ENCODE measurements at regions not wholly inside any gene's neighbourhood (a gene's known extent, or its start where the extent isn't known, plus 50 kb on each side); places are given as distances from the start of the nearest gene placed in this dataset.

DNA sequence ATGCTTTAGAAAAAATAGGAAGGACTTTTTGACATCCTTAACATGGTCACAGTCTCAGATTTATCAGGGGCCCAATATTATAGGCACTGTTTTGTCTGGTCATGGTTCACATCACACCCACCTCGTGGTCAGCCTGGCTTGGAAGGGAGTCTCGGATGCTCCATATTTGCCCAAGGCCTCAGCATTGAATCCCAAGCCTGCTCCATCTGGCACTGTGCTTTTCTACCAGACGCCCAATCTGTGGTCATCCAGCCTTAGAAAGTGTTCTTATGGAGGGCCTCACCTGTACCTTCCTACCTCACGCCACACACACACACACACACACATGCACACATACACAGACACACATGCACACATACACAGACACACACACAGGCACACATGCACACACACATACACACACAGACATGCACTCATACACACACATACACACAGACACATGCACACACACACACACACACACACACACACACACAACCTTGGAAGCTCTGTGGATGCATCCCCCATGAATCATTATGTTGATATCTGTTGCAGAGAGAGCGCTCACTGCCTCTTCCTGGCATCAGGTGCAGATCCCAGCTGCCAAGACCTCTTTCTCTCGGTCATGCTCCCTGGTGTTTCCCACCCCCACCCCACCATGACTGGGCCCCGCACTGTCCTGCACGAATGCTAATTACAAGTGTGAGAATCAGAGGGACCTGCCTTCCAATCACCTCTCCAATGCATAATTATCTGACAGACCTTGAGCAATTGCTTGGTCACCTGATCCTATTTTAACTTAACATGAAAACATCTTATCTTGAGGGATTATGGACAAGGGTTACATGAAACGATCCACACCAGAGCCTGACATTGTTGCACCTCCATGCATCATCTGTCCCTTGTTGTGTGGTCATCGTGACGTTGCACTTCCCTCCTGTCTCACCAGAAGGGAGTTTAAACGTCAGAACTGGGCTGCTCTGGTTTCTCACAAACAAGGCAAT lies 122.7 kb upstream of the TMEM72 start:
- Histone ChIP-seq H3K27ac (ENCODE audit: low read depth, low read length) (no peak overlapping the region), H3F3A (ENCODE audit: insufficient read depth) (no peaks in the 10 kb centered on the region), H4K20me1 (ENCODE audit: low read depth, low read length) (no peaks in the 10 kb centered on the region), H3K4me2 (ENCODE audit: low read depth, low read length, poor library complexity, severe bottlenecking) (no peak overlapping the region), H3K9ac (ENCODE audit: low read length) (no peak overlapping the region), H2AFZ (ENCODE audit: low read depth, low read length, severe bottlenecking) (no peak overlapping the region), H3K4me3 (ENCODE audit: insufficient read depth, low read length, poor library complexity, severe bottlenecking) (no peak overlapping the region), H3K36me3 (ENCODE audit: low read length) (no peaks in the 10 kb centered on the region), H3K79me2 (ENCODE audit: insufficient read depth, low read length) (no peaks in the 10 kb centered on the region), H3K9me2 (replicated peaks; ENCODE audit: insufficient read depth, low read length) (no peaks in the 10 kb centered on the region), H3K27me3 (ENCODE audit: low read length) (no peaks in the 10 kb centered on the region), H3K9me3 (ENCODE audit: insufficient read depth, low read length) (no peaks in the 10 kb centered on the region)
- no peak for TF ChIP-seq EZH2phosphoT487 (conservative IDR thresholded peaks at IDR 0.05; ENCODE audit: low read length)
- TF ChIP-seq, protein P1, sequence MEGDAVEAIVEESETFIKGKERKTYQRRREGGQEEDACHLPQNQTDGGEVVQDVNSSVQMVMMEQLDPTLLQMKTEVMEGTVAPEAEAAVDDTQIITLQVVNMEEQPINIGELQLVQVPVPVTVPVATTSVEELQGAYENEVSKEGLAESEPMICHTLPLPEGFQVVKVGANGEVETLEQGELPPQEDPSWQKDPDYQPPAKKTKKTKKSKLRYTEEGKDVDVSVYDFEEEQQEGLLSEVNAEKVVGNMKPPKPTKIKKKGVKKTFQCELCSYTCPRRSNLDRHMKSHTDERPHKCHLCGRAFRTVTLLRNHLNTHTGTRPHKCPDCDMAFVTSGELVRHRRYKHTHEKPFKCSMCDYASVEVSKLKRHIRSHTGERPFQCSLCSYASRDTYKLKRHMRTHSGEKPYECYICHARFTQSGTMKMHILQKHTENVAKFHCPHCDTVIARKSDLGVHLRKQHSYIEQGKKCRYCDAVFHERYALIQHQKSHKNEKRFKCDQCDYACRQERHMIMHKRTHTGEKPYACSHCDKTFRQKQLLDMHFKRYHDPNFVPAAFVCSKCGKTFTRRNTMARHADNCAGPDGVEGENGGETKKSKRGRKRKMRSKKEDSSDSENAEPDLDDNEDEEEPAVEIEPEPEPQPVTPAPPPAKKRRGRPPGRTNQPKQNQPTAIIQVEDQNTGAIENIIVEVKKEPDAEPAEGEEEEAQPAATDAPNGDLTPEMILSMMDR (IDR thresholded peaks at IDR 0.05; ENCODE audit: insufficient read depth, low read length, poor library complexity, severe bottlenecking), result no peak

DNA sequence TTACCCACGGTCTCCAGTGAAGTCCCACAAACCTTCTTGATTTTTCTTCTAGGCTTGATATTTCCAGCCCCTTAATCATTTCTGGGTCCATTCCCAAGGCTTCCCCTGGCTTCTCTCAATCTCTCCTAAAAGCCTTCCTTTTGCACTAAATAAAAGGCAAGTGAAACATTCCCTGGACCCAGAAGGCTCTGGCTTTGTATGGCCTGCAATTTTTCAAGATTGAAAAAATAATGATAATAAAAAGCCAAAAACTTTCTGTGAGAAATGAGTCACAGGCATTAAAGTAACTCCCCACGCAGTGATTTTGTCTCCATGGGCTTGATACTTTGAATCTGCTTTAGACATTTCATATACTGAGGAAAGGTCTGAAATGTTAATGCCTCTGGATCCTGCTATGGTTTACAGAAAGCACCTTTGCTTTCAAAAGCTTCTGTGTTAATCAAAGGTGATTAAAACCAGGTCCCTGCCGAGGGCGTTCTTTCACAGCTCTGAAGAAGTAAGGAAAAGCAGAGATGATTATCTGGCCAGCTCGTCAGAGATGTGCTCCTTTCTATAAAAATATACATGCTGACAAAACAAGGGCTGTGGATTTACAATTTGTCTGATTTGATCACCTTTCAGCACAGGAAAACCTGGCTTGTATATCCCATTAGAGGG lies 118.9 kb upstream of the TMEM72 start:
- no peak overlapping the region for H3K4me2 ChIP-seq (ENCODE audit: low read depth, low read length, poor library complexity, severe bottlenecking)
- no peaks in the 10 kb centered on the region for H3K9me3 ChIP-seq (ENCODE audit: insufficient read depth, low read length)
- no peaks in the 10 kb centered on the region for H3K36me3 ChIP-seq (ENCODE audit: low read length)
- no peak for TF ChIP-seq EZH2phosphoT487 (conservative IDR thresholded peaks at IDR 0.05; ENCODE audit: low read length)
- TF ChIP-seq, protein P1 (IDR thresholded peaks at IDR 0.05; ENCODE audit: insufficient read depth, low read length, poor library complexity, severe bottlenecking), result no peak
- H3K9ac ChIP-seq (ENCODE audit: low read length), result no peak overlapping the region
- H3K9me2 ChIP-seq (replicated peaks; ENCODE audit: insufficient read depth, low read length), result no peaks in the 10 kb centered on the region
- H4K20me1 ChIP-seq (ENCODE audit: low read depth, low read length), result no peaks in the 10 kb centered on the region
- H3K79me2 ChIP-seq (ENCODE audit: insufficient read depth, low read length), result no peaks in the 10 kb centered on the region
- H3K27me3 ChIP-seq (ENCODE audit: low read length), result no peaks in the 10 kb centered on the region
- no peak overlapping the region for H3K4me3 ChIP-seq (ENCODE audit: insufficient read depth, low read length, poor library complexity, severe bottlenecking)
- no peaks in the 10 kb centered on the region for H3F3A ChIP-seq (ENCODE audit: insufficient read depth)
- no peak overlapping the region for H3K27ac ChIP-seq (ENCODE audit: low read depth, low read length)
- H2AFZ ChIP-seq (ENCODE audit: low read depth, low read length, severe bottlenecking), result no peak overlapping the region

DNA sequence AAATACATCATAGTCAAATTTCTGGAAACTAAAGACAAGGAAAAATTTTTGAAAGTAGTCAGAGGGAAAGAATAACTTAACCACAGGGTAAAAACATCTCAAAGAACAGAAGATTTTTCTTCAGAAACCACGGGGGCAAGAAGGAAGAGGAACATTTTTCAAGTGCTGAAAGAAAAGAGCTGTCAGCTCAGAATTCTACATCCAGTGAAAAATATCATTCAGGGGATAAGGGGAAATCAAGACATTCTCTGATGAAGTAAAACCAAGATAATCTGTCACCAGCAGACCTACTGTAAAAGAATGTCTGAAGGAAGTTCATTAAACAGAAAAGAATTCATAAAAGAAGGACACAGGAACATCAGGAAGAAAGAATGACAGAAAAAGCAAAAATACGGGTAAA lies 111.2 kb upstream of the TMEM72 start:
- no peaks in the 10 kb centered on the region for H3K27me3 ChIP-seq (ENCODE audit: low read length)
- TF ChIP-seq, protein P1 (IDR thresholded peaks at IDR 0.05; ENCODE audit: insufficient read depth, low read length, poor library complexity, severe bottlenecking), result no peak
- TF ChIP-seq EZH2phosphoT487 (conservative IDR thresholded peaks at IDR 0.05; ENCODE audit: low read length), result no peak
- no peaks in the 10 kb centered on the region for H4K20me1 ChIP-seq (ENCODE audit: low read depth, low read length)

More for the DNA sequence above, 111.2 kb upstream of the TMEM72 start:
- no peaks in the 10 kb centered on the region for H3K9me2 ChIP-seq (replicated peaks; ENCODE audit: insufficient read depth, low read length)
- no peak overlapping the region for H3K9ac ChIP-seq (ENCODE audit: low read length)
- H3F3A ChIP-seq (ENCODE audit: insufficient read depth), result no peaks in the 10 kb centered on the region
- H3K4me3 ChIP-seq (ENCODE audit: insufficient read depth, low read length, poor library complexity, severe bottlenecking), result no peak overlapping the region
- no peak overlapping the region for H2AFZ ChIP-seq (ENCODE audit: low read depth, low read length, severe bottlenecking)
- H3K9me3 ChIP-seq (ENCODE audit: insufficient read depth, low read length), result no peaks in the 10 kb centered on the region
- no peaks in the 10 kb centered on the region for H3K79me2 ChIP-seq (ENCODE audit: insufficient read depth, low read length)
- no peaks in the 10 kb centered on the region for H3K36me3 ChIP-seq (ENCODE audit: low read length)
- H3K27ac ChIP-seq (ENCODE audit: low read depth, low read length), result no peak overlapping the region
- no peak overlapping the region for H3K4me2 ChIP-seq (ENCODE audit: low read depth, low read length, poor library complexity, severe bottlenecking)
